GM19328 (cell line): ENCODE measurements at regions not wholly inside any gene's neighbourhood (a gene's known extent, or its start where the extent isn't known, plus 50 kb on each side); places are given as distances from the start of the nearest gene placed in this dataset.

Source experiments
- ATAC-seq: cut with Tn5 transposase; IDR thresholded peaks from one replicate; pipeline ENCODE4 v1.9.1; 2021; ENCODE audit warnings: mild to moderate bottlenecking, moderate library complexity; ENCODE audit not compliant: unreplicated experiment

DNA sequence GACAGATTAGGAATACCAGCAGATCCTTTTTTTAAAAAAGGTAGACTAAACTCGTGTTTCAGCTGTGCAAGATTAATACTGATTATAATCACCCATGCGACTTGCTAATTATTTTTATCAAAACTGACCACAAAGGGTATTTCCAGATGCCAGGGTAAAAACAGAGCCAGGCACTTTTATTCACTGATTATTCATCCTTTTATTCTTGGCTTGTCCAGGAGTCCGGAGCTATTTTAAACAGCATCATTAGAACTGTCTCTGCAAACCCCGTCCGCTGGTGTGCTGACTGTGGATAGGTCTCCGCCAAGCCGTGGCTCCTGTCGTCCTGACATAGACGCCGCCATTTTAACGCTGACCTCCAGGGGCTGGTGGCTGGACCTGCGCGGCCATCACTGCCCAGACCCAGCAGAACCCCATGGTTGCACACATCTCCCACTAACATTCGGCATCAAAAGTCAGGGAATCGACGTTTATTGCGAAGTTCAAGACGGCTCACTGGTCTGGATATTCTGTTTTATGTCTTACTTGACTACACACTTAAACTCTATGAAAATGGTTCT, 364.8 kb downstream of the THBS2 start:
- no peak for ATAC-seq

- ATAC-seq = no peak
These were observed 365.5 kb downstream of the THBS2 start for GRCh38 chr6:168888102-168888501.

- ATAC-seq = no peak
These were observed 366.0 kb downstream of the THBS2 start for GRCh38 chr6:168887621-168888020.

GRCh38 chr6:168886964-168887363, 366.7 kb downstream of the THBS2 start:
- ATAC-seq = no peak

DNA sequence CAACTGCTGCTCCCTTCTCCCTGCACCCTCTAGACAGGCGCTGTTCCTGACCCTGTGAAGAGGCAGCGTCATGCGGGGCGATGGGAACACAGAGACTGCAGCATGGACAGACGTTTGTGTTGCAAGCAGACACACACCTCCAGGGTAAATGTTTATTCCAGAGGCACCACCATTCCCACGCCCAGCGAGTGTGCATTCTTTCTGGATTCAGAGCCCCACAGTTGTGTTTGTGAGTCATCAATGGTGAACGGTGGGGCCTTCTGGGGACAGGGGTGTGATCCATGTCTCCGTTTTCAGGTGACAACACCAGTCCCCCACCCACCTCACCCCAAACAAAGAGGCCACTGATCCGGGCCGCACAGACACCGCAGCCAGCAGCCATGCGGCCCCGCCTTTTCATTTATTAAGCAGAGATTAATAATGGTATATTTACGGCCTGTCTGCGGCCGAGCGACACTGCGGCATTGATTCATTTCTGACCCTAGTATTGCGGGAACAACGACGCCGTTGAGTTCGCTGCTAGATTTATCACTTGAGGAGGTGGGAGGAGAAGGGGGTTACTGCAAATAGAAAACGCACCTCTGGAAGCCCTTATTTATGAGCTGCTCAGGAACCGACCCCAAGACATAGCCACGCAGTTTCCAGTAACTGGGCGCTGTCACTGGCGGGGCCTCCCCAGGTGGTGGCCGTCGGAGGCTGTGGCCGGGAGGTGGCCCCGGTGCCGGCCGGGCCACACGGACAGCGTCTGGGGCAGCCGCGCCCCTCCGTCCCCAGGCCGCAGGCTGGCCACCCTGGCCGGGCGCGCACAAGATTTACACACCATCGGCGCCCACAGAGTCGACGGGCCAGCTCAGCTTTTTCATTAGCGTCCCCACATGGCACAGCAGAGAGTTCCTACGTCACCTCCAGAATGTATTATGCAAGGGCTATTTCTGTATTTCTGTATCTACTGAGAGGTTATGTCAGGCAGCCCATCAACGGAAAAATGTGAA, 367.6 kb downstream of the THBS2 start:
- ATAC-seq = no peak

DNA sequence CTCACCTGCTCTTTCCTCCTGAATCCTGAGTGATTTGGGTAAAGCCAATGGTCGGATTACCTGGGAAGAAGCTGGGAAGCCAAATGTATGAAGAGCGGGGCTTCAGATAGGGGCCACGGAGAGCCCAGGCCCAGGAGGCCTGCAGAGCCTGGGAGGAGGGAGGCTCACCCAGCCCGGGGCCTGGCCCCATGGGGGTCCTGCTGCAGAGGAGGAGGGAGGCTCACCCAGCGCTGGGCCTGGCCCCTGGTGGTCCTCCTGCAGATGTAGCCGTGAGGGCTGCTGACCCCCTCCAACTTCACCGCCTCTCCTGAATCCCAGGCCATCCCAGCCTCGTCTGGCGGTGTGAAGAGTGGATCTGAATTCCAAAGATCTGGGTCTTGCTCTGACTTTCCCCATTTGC, 368.4 kb downstream of the THBS2 start:
- no peak for ATAC-seq

GRCh38 chr6:168884646-168885086, 369.0 kb downstream of the THBS2 start:
- no peak for ATAC-seq

DNA sequence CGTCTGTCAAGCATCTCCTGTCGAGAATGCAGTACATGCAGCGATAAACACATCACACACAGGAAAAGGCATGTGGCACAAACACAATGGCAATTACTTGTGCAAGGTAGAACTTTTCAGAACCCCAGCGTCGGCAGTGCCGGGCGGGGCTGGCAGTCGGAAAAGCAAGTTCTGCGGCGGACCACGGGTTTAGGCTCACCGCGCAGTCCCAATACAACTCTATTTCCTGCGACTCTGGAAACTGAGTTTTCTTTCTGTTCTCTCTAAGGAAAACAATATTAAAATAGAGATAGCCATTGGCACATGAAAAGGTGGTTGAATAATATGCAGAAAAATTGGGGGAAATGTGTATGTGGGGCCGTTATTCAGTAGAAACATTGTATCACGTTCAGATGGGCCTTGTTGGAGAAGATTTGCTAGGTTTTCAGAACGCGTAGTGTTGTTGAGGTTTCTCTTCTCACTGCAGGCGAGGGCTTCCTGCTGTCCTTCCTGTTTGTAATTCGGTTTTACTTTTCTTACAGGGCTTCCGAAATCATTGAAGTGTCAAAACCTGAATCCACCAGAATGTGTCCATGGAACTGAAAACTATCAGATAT, 369.5 kb downstream of the THBS2 start:
- no peak for ATAC-seq

GRCh38 chr6:168883410-168884049, 370.1 kb downstream of the THBS2 start:
- ATAC-seq = no peak

DNA sequence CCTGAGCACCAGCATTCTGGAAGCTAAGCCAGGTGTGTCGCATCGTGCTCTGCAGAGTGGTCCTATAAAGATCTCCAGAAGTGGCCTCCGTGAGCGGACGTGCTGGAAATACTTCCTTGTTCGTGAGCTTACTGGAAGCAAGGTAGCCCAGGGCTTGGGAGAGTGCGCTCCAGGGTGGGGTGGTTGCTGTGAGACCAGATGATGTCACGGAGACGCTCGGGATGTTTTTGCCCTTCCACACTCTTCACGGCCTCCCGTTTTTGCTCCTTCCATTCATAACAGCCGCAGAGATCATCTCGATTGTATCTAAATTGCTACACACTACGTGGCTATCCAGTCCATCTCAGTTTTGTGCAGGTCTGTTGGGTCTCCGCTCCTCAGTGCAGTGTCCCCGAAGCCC, 373.4 kb downstream of the THBS2 start:
- ATAC-seq = no peak

DNA sequence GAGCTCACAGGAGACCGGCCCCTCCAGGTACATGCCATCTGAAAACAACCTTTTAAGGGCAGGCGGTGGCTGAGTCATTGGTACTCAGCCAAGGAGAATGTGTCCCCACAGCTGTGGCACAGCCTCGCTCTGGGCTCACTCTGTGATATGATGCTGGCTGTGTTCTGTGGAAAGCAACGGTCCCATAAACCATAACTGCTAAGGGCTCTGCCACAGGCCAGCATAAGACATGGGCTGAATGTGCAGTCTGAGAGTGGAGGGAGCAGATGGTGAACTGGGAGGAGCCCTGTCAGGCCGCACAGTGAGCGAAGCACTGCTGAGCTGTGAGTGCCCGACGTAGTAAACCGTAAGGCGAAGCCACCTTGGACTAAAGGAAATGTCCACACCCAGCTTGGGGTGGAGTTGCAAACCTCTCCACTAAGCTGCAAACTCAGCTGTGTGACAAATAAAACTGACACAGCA, 375.8 kb downstream of the THBS2 start:
- ATAC-seq = no peak

GRCh38 chr6:168876956-168877355, 376.7 kb downstream of the THBS2 start:
- no peak for ATAC-seq

GRCh38 chr6:168875811-168876576, 377.7 kb downstream of the THBS2 start:
- ATAC-seq = no peak

DNA sequence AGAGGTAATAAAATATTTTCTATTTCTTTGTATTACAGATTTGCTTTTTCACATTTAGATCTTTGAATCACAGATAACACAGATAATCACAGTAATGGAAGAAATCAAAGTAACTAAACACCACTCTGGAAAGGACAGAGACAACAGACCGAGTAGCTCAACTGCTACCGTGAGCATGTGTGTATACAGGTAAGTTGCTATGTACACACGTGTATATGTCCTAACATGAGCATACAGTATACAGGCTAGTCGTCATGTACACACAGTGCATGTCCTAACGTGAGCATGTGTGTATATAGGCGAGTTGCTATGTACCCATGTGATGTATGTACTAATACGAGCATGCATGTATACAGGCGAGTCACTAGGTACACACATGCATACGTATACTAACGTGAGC, 379.0 kb downstream of the THBS2 start:
- no peak for ATAC-seq

- no peak for ATAC-seq
These were observed 380.1 kb downstream of the THBS2 start for GRCh38 chr6:168873278-168874190.

DNA sequence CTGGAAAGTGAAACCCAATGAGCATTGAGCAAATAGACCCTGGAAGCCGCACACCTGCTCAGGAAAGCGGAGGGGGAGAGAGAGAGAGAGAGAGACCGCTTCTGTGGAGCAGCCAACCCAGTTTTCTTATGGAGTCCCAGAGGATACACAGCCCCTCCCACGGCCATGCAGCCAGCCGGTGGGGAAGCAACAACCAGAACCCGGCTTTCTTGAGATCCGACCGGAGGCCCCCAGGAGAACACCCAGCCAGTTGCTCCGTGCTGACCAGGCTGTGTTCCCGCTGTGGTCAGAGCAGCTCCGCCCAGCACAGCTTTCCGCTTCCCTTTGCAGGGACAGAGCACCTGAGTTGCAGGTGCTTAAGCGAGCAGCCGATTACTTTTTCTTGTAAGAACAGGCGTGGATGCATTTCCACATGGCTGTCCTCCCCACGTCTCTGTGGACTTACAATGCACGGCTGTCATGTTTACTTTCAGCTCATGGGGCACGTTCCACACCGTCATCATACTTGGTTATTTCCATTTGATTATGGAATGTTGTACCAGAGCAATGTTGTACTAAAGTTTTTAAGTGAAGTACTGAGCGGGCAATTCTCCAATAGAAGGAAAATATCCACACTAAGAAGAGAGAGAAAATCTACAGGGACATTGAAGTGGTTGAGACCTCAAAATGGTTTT, 381.9 kb downstream of the THBS2 start:
- ATAC-seq = no peak

- no peak for ATAC-seq
These were observed 382.7 kb downstream of the THBS2 start for GRCh38 chr6:168870982-168871381.

GRCh38 chr6:168867247-168868102, 386.2 kb downstream of the THBS2 start:
- no peak for ATAC-seq
